Spleen (tissue), 11 donors: ENCODE measurements at regions not wholly inside any gene's neighbourhood (a gene's known extent, or its start where the extent isn't known, plus 50 kb on each side); places are given as distances from the start of the nearest gene placed in this dataset.
"Not testable (repeated sequence)": the region's sequence is repeated elsewhere in the genome, so short reads cannot be mapped to it uniquely, and the experiment has no call there.

ENCODE experiments used
- DNase-seq: peaks from one replicate; pipeline ENCODE4 v3.0.0-alpha.2; 2020
- H3K27ac ChIP-seq, 8 donors: fragments of 200-600 bp; sonication (generic) in 7 of 8; 1 replicate in 4 of 8; 2 replicates in 4 of 8; pipeline versions ENCODE4 v1.5.0 to v1.8.0; 2016 to 2021; ENCODE audit warnings: inconsistent platforms in 4 of 8, mild to moderate bottlenecking in 4 of 8, moderate library complexity in 1 of 8
- H3K27me3 ChIP-seq, 7 donors: fragments of 200-600 bp; sonication (generic) in 6 of 7; replicated peaks in 1 of 7; 1 replicate in 4 of 7; 2 replicates in 3 of 7; pipeline versions ENCODE4 v1.5.0 to v1.8.0; 2016 to 2021; ENCODE audit warnings: inconsistent platforms in 3 of 7, mild to moderate bottlenecking in 1 of 7
- H3K36me3 ChIP-seq, 6 donors: fragments of 200-600 bp; sonication (generic) in 5 of 6; 1 replicate in 4 of 6; 2 replicates in 2 of 6; pipeline versions ENCODE4 v1.5.0 to v1.8.0; 2016 to 2021; ENCODE audit warnings: inconsistent platforms in 2 of 6
- H3K4me1 ChIP-seq, 6 donors: fragments of 200-600 bp; sonication (generic) in 5 of 6; 1 replicate in 3 of 6; 2 replicates in 3 of 6; pipeline versions ENCODE4 v1.5.0 to v1.8.0; 2016 to 2021; ENCODE audit warnings: inconsistent platforms in 3 of 6
- H3K4me3 ChIP-seq, 8 donors: fragments of 200-600 bp; sonication (generic) in 7 of 8; 1 replicate in 4 of 8; 2 replicates in 4 of 8; pipeline versions ENCODE4 v1.5.0 to v1.8.0; 2016 to 2021; ENCODE audit warnings: inconsistent platforms in 4 of 8, mild to moderate bottlenecking in 4 of 8, moderate library complexity in 2 of 8
- H3K9me3 ChIP-seq, 8 donors: fragments of 200-600 bp; sonication (generic) in 7 of 8; 1 replicate in 4 of 8; 2 replicates in 4 of 8; pipeline versions ENCODE4 v1.5.0 to v1.8.0; 2016 to 2021; ENCODE audit warnings: inconsistent platforms in 4 of 8
- POLR2A ChIP-seq, 3 donors: fragments of 450-650 bp; IDR thresholded peaks; one replicate each; pipeline ENCODE4 v1.5.1; 2017; ENCODE audit warnings: antibody characterized with exemption in 3 of 3, mild to moderate bottlenecking in 1 of 3
- POLR2AphosphoS5 ChIP-seq, 3 donors: sonication (generic); formaldehyde crosslinking; IDR thresholded peaks; one replicate each; pipeline ENCODE4 v1.5.1; 2017; ENCODE audit warnings: antibody characterized with exemption in 3 of 3
- WGBS, 5 donors: extraction: QIAGEN DNeasy Blood & Tissue Kit in 3 of 5; methylation state at CpG; one replicate each; pipeline versions ENCODE4 v1.1.5 to v1.1.7; 2013 to 2018; 5-methylcytosine and 5-hydroxymethylcytosine counted together
- intact Hi-C: fragments of 100-400 bp; cut with DNase I; formaldehyde crosslinking; loops from one replicate; pipeline ENCODE4 v1.15.0; 2023; ENCODE audit warnings: low total_unique reads
- TF ChIP-seq, protein P1 (sequence below), 11 experiments: fragments of 200-600 bp in 7 of 11; fragments of 450-650 bp in 4 of 11; sonication (generic) in 4 of 11; IDR thresholded peaks in 8 of 11; conservative IDR thresholded peaks in 3 of 11; 1 replicate in 7 of 11; 2 replicates in 4 of 11; pipeline versions ENCODE4 v1.4.0 to v1.8.0; 2016 to 2021; ENCODE audit warnings: antibody characterized with exemption in 11 of 11, inconsistent platforms in 4 of 11, mild to moderate bottlenecking in 1 of 11
- donor health status: healthy with polysubstance abuse.
- donor health status: DM: no; HTN: no; CAD: no; lungs with moderate emphysema.
- donor health status: DM: no; HTN: no; CAD: no.
- donor health status: Bipolar disorder and iron deficiency.
- donor health status: healthy.
- donor health status: DM: no; HTN: no; CAD: no.
- donor health status: DM: yes; HTN: yes; CAD: no.

- Histone ChIP-seq H3K27me3 (no peaks in the 10 kb centered on the region), H3K36me3 (no peaks in the 10 kb centered on the region), H3K4me1 (no peaks in the 10 kb centered on the region), H3K27ac (no peak overlapping the region), H3K9me3 (peaks cover 0 to 5% (median 0%) of the 10 kb centered on the region in 8 donors), H3K4me3 (no peak overlapping the region)
- intact Hi-C loops, result no loop called here
- no peak for DNase-seq
- 73 to 83% (median 79%) methylated on average over 3 of the region's 3 CpGs for WGBS, 5 donors
- TF ChIP-seq POLR2A (IDR thresholded peaks at IDR 0.05) (no peak), POLR2AphosphoS5 (IDR thresholded peaks at IDR 0.05) (no peak)
- TF ChIP-seq, protein P1, sequence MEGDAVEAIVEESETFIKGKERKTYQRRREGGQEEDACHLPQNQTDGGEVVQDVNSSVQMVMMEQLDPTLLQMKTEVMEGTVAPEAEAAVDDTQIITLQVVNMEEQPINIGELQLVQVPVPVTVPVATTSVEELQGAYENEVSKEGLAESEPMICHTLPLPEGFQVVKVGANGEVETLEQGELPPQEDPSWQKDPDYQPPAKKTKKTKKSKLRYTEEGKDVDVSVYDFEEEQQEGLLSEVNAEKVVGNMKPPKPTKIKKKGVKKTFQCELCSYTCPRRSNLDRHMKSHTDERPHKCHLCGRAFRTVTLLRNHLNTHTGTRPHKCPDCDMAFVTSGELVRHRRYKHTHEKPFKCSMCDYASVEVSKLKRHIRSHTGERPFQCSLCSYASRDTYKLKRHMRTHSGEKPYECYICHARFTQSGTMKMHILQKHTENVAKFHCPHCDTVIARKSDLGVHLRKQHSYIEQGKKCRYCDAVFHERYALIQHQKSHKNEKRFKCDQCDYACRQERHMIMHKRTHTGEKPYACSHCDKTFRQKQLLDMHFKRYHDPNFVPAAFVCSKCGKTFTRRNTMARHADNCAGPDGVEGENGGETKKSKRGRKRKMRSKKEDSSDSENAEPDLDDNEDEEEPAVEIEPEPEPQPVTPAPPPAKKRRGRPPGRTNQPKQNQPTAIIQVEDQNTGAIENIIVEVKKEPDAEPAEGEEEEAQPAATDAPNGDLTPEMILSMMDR (IDR thresholded peaks at IDR 0.05 in 8 of 11, conservative IDR thresholded peaks at IDR 0.05 in 3 of 11), result no peak
Measured at GRCh38 chr10:56104487-56104886, 256.6 kb downstream of the ZWINT start.

DNA sequence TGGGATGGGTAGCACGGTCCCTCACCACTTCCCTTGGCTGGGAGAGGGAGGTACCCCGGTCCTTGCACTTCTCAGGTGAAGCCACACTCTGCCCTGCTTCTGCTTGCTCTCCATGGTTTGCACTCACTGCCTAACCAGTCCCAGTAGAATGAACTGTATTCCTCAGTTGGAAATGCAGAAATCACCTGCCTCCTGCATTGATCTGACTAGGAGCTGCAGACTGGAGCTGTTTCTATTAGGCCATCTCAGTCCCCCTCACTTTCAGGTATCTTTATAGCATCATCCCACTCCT, 264.9 kb downstream of the ZWINT start:
- Histone ChIP-seq H3K4me1 (no peaks in the 10 kb centered on the region), H3K36me3 (no peaks in the 10 kb centered on the region), H3K9me3 (peaks cover 0 to 12% (median 5%) of the 10 kb centered on the region in 8 donors), H3K27me3 (no peaks in the 10 kb centered on the region), H3K4me3 (no peak overlapping the region), H3K27ac (no peak overlapping the region)
- no peak for DNase-seq
- 66 to 81% (median 76%) methylated on average over 2 of the region's 2 CpGs for WGBS, 5 donors
- TF ChIP-seq, protein P1 (IDR thresholded peaks at IDR 0.05 in 8 of 11, conservative IDR thresholded peaks at IDR 0.05 in 3 of 11), result no peak
- TF ChIP-seq POLR2AphosphoS5 (IDR thresholded peaks at IDR 0.05) (no peak), POLR2A (IDR thresholded peaks at IDR 0.05) (no peak)
- intact Hi-C loops, result no loop called here

DNA sequence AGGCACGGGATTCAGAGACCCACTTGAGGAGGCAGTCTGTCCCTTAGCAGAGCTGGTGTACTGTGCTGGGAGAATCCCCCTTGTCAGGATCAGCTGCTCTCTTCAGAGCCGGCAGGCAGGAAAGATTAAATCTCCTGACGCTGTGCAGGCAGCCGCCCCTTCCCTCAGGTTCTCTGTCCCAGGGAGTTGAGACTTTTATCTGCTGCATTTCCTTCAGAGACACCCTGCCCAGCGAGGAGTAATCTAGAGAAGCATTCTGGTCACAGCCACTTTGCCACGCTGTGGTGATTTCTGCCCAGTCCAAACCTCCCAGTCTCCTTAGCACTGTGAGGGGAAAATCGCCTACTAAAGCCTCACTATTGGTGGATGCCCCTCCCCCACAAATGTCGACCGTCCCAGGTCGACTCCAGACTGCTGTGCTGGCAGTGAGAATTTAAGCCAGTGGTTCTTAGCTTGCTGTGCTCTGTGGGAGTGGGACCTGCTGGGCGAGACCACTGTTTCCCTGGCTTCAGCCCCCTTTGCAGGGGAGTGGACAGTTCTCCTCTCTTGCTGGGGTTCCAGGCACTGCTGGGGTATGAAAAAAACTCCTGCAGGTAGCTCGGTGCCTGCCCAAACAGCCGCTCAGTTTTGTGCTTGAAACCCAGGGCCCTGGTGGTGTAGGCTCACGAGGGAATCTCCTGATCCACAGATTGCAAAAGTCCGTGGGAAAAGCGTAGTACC, 265.4 kb downstream of the ZWINT start:
- no peak overlapping the region for H3K4me3 ChIP-seq
- H3K4me1 ChIP-seq, result no peaks in the 10 kb centered on the region
- H3K27me3 ChIP-seq, result no peaks in the 10 kb centered on the region
- H3K36me3 ChIP-seq, result no peaks in the 10 kb centered on the region
- TF ChIP-seq POLR2A (IDR thresholded peaks at IDR 0.05), result no peak
- TF ChIP-seq, protein P1 (IDR thresholded peaks at IDR 0.05 in 8 of 11, conservative IDR thresholded peaks at IDR 0.05 in 3 of 11), result no peak
- TF ChIP-seq POLR2AphosphoS5 (IDR thresholded peaks at IDR 0.05), result no peak
- no peak overlapping the region for H3K27ac ChIP-seq
- WGBS, 5 donors, result 63 to 69% (median 66%) methylated on average over 12 to 16 of the region's 16 CpGs
- H3K9me3 ChIP-seq, result peaks cover 0 to 17% (median 10%) of the 10 kb centered on the region in 8 donors
- intact Hi-C loops, result no loop called here
- peak; percentile 35 for DNase-seq

DNA sequence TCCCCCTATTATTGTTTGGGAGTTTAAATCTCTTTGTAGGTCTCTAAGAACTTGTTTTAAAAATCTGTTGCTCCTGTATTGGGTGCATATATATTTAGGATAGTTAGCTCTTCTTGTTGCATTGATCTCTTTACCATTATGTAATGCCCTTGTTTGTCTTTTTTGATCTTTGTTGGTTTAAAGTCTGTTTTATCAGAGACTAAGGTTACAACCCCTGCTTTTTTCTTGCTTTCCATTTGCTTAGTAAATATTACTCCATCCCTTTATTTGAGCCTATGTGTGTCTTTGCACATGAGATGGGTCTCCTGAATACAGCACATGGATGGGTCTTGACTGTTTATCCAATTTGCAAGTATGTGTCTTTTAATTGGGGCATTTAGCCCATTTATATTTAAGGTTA, 267.4 kb downstream of the ZWINT start:
- intact Hi-C loops, H3K4me3 ChIP-seq, H3K36me3 ChIP-seq: not testable (repeated sequence)

GRCh38 chr10:56091872-56092271, 269.2 kb downstream of the ZWINT start:
- DNase-seq, result no peak
- intact Hi-C loops, result no loop called here

More for the DNA sequence above, 267.4 kb downstream of the ZWINT start:
- H3K27ac ChIP-seq, H3K27me3 ChIP-seq, DNase-seq, H3K4me1 ChIP-seq: not testable (repeated sequence)
- peaks cover 0 to 33% (median 18%) of the 10 kb centered on the region in 8 donors for H3K9me3 ChIP-seq

More at GRCh38 chr10:56091872-56092271, 269.2 kb downstream of the ZWINT start:
- Histone ChIP-seq H3K36me3 (no peaks in the 10 kb centered on the region), H3K4me3 (no peak overlapping the region), H3K9me3 (peaks cover 0 to 34% (median 18%) of the 10 kb centered on the region in 8 donors), H3K4me1 (no peaks in the 10 kb centered on the region), H3K27me3 (no peaks in the 10 kb centered on the region), H3K27ac (no peak overlapping the region)
- TF ChIP-seq POLR2A (IDR thresholded peaks at IDR 0.05) (no peak), POLR2AphosphoS5 (IDR thresholded peaks at IDR 0.05) (no peak)
- TF ChIP-seq, protein P1 (IDR thresholded peaks at IDR 0.05 in 8 of 11, conservative IDR thresholded peaks at IDR 0.05 in 3 of 11), result no peak
